ENCODE measurements at regions not wholly inside any gene's neighbourhood (a gene's known extent, or its start where the extent isn't known, plus 50 kb on each side); places are given as distances from the start of the nearest gene placed in this dataset.

- Mint-ChIP-seq H3K36me3 (ENCODE audit: low read depth, unreplicated experiment) (no peaks in the 10 kb centered on the region), H3K4me1 (ENCODE audit: unreplicated experiment) (no peaks in the 10 kb centered on the region), H3K27me3 (ENCODE audit: unreplicated experiment) (no peaks in the 10 kb centered on the region), H3K27ac (ENCODE audit: unreplicated experiment) (no peak overlapping the region), H3K4me3 (ENCODE audit: unreplicated experiment) (no peak overlapping the region), H3K9me3 (ENCODE audit: unreplicated experiment) (no peaks in the 10 kb centered on the region)
- no peak for DNase-seq (ENCODE audit: low spot score)
- no peak for TF ChIP-seq CTCF (IDR thresholded peaks at IDR 0.05; ENCODE audit: unreplicated experiment)
These were observed 285.6 kb upstream of the CPEB2 start for GRCh38 chr4:14716691-14717090.

GRCh38 chr4:14719053-14719452 is 283.2 kb upstream of the CPEB2 start:
- no peak for DNase-seq (ENCODE audit: low spot score)
- no peaks in the 10 kb centered on the region for H3K36me3 Mint-ChIP-seq (ENCODE audit: low read depth, unreplicated experiment)
- no peak for TF ChIP-seq CTCF (IDR thresholded peaks at IDR 0.05; ENCODE audit: unreplicated experiment)
- no peaks in the 10 kb centered on the region for H3K4me1 Mint-ChIP-seq (ENCODE audit: unreplicated experiment)
- H3K27ac Mint-ChIP-seq (ENCODE audit: unreplicated experiment), result no peak overlapping the region
- H3K9me3 Mint-ChIP-seq (ENCODE audit: unreplicated experiment), result no peaks in the 10 kb centered on the region
- H3K27me3 Mint-ChIP-seq (ENCODE audit: unreplicated experiment), result no peaks in the 10 kb centered on the region
- H3K4me3 Mint-ChIP-seq (ENCODE audit: unreplicated experiment), result no peak overlapping the region

- H3K4me1 Mint-ChIP-seq (ENCODE audit: unreplicated experiment), result no peaks in the 10 kb centered on the region
- no peaks in the 10 kb centered on the region for H3K36me3 Mint-ChIP-seq (ENCODE audit: low read depth, unreplicated experiment)
- H3K27ac Mint-ChIP-seq (ENCODE audit: unreplicated experiment), result no peak overlapping the region
- no peaks in the 10 kb centered on the region for H3K27me3 Mint-ChIP-seq (ENCODE audit: unreplicated experiment)
- DNase-seq (ENCODE audit: low spot score), result no peak
- H3K9me3 Mint-ChIP-seq (ENCODE audit: unreplicated experiment), result no peaks in the 10 kb centered on the region
- no peak overlapping the region for H3K4me3 Mint-ChIP-seq (ENCODE audit: unreplicated experiment)
- no peak for TF ChIP-seq CTCF (IDR thresholded peaks at IDR 0.05; ENCODE audit: unreplicated experiment)
These were observed 275.8 kb upstream of the CPEB2 start for GRCh38 chr4:14726441-14726840.

- H3K36me3 Mint-ChIP-seq (ENCODE audit: low read depth, unreplicated experiment), result no peaks in the 10 kb centered on the region
- H3K27ac Mint-ChIP-seq (ENCODE audit: unreplicated experiment), result no peak overlapping the region
- no peaks in the 10 kb centered on the region for H3K9me3 Mint-ChIP-seq (ENCODE audit: unreplicated experiment)
- no peak for DNase-seq (ENCODE audit: low spot score)
- H3K4me3 Mint-ChIP-seq (ENCODE audit: unreplicated experiment), result no peak overlapping the region
- H3K4me1 Mint-ChIP-seq (ENCODE audit: unreplicated experiment), result no peaks in the 10 kb centered on the region
- TF ChIP-seq CTCF (IDR thresholded peaks at IDR 0.05; ENCODE audit: unreplicated experiment), result no peak
- no peaks in the 10 kb centered on the region for H3K27me3 Mint-ChIP-seq (ENCODE audit: unreplicated experiment)
These were observed 275.4 kb upstream of the CPEB2 start for GRCh38 chr4:14726877-14727361.

GRCh38 chr4:14729282-14730000 is 272.8 kb upstream of the CPEB2 start:
- TF ChIP-seq CTCF (IDR thresholded peaks at IDR 0.05; ENCODE audit: unreplicated experiment), result no peak
- Mint-ChIP-seq H3K4me3 (ENCODE audit: unreplicated experiment) (no peak overlapping the region), H3K9me3 (ENCODE audit: unreplicated experiment) (no peaks in the 10 kb centered on the region), H3K27me3 (ENCODE audit: unreplicated experiment) (no peaks in the 10 kb centered on the region), H3K36me3 (ENCODE audit: low read depth, unreplicated experiment) (no peaks in the 10 kb centered on the region), H3K27ac (ENCODE audit: unreplicated experiment) (no peak overlapping the region), H3K4me1 (ENCODE audit: unreplicated experiment) (no peaks in the 10 kb centered on the region)
- no peak for DNase-seq (ENCODE audit: low spot score)
